Neuronal stem cell (in vitro differentiated cells): ENCODE measurements at regions not wholly inside any gene's neighbourhood (a gene's known extent, or its start where the extent isn't known, plus 50 kb on each side); places are given as distances from the start of the nearest gene placed in this dataset.

ENCODE experiments used
- DNase-seq: peaks from one replicate; pipeline ENCODE4 v3.0.0-alpha.2; 2013; ENCODE audit warnings: low spot score
- H2AFZ ChIP-seq: one replicate; pipeline ENCODE4 v1.6.1; 2013; ENCODE audit warnings: mild to moderate bottlenecking, low read length, inconsistent platforms
- H2AK5ac ChIP-seq: 2 replicates; pipeline ENCODE4 v1.6.1; 2013; ENCODE audit warnings: low read depth, mild to moderate bottlenecking, inconsistent platforms, low read length, moderate library complexity, mixed read lengths
- H2BK120ac ChIP-seq: 2 replicates; pipeline ENCODE4 v1.6.1; 2013; ENCODE audit warnings: low read depth, mild to moderate bottlenecking, inconsistent platforms, low read length, moderate library complexity, mixed read lengths
- H2BK12ac ChIP-seq: one replicate; pipeline ENCODE4 v1.6.1; 2013; ENCODE audit warnings: low read length, inconsistent platforms
- H2BK15ac ChIP-seq: 2 replicates; pipeline ENCODE4 v1.6.1; 2013; ENCODE audit warnings: mild to moderate bottlenecking, low read length, inconsistent platforms, mixed read lengths
- H2BK5ac ChIP-seq: one replicate; pipeline ENCODE4 v1.6.1; 2013; ENCODE audit warnings: inconsistent platforms, mild to moderate bottlenecking, low read length, moderate library complexity
- H3K14ac ChIP-seq: one replicate; pipeline ENCODE4 v1.6.1; 2013; ENCODE audit warnings: low read length, inconsistent platforms
- H3K18ac ChIP-seq: 2 replicates; pipeline ENCODE4 v1.6.1; 2013; ENCODE audit warnings: low read length, inconsistent platforms
- H3K23ac ChIP-seq: 2 replicates; pipeline ENCODE4 v1.6.1; 2013; ENCODE audit warnings: low read depth, mild to moderate bottlenecking, mixed read lengths, low read length, inconsistent platforms; ENCODE audit not compliant: poor library complexity
- H3K27ac ChIP-seq: replicated peaks from 3 replicates; pipeline ENCODE4 v1.5.1; 2013; ENCODE audit warnings: low read length, inconsistent platforms
- H3K27me3 ChIP-seq, 3 experiments: 2 replicates each; pipeline ENCODE4 v1.6.1; 2013; ENCODE audit warnings: low read length in 3 of 3, mild to moderate bottlenecking in 2 of 3, inconsistent platforms in 1 of 3, low read depth in 1 of 3, mixed read lengths in 1 of 3, moderate library complexity in 1 of 3; ENCODE audit not compliant: control insufficient read depth in 3 of 3, insufficient read depth in 3 of 3
- H3K36me3 ChIP-seq, 2 donors: replicated peaks in 1 of 2; 2 replicates each; pipeline ENCODE4 v1.6.1; 2013; ENCODE audit warnings: low read length in 2 of 2; ENCODE audit not compliant: control insufficient read depth in 2 of 2, insufficient read depth in 2 of 2
- H3K4ac ChIP-seq: 2 replicates; pipeline ENCODE4 v1.6.1; 2013; ENCODE audit warnings: inconsistent platforms, mild to moderate bottlenecking, low read length, moderate library complexity
- H3K4me1 ChIP-seq, 2 donors: 1 replicate in 1 of 2; 2 replicates in 1 of 2; pipeline ENCODE4 v1.6.1; 2013; ENCODE audit warnings: low read length in 2 of 2, low read depth in 1 of 2; ENCODE audit not compliant: control insufficient read depth in 2 of 2, insufficient read depth in 1 of 2
- H3K4me2 ChIP-seq: one replicate; pipeline ENCODE4 v1.6.1; 2013; ENCODE audit warnings: mild to moderate bottlenecking, low read length, inconsistent platforms; ENCODE audit not compliant: insufficient read depth, poor library complexity, severe bottlenecking
- H3K4me3 ChIP-seq, 2 donors: 2 replicates each; pipeline ENCODE4 v1.5.1; 2013; ENCODE audit warnings: low read length in 2 of 2, mild to moderate bottlenecking in 2 of 2, inconsistent platforms in 1 of 2, moderate library complexity in 1 of 2
- H3K79me1 ChIP-seq: one replicate; pipeline ENCODE4 v1.6.1; 2013; ENCODE audit warnings: low read depth, mild to moderate bottlenecking, inconsistent platforms, low read length, moderate library complexity
- H3K9ac ChIP-seq: one replicate; pipeline ENCODE4 v1.6.1; 2013; ENCODE audit warnings: mild to moderate bottlenecking, low read depth, low read length, inconsistent platforms; ENCODE audit not compliant: poor library complexity
- H3K9me3 ChIP-seq, 2 donors: replicated peaks in 1 of 2; 2 replicates each; pipeline versions ENCODE3 to v1.6.1; 2013; ENCODE audit warnings: low read length in 2 of 2, mild to moderate bottlenecking in 2 of 2, inconsistent platforms in 1 of 2, low read depth in 1 of 2, mixed read lengths in 1 of 2, moderate library complexity in 1 of 2; ENCODE audit not compliant: control insufficient read depth in 2 of 2, insufficient read depth in 1 of 2
- H4K8ac ChIP-seq: one replicate; pipeline ENCODE4 v1.6.1; 2013; ENCODE audit warnings: low read depth, mild to moderate bottlenecking, inconsistent platforms, low read length, moderate library complexity
- H4K91ac ChIP-seq: one replicate; pipeline ENCODE4 v1.6.1; 2013; ENCODE audit warnings: low read length, low read depth, mild to moderate bottlenecking, inconsistent platforms; ENCODE audit not compliant: poor library complexity
- WGBS, 2 donors: extraction: QIAGEN DNeasy Blood & Tissue Kit; methylation state at CpG; one replicate each; pipeline ENCODE4 v1.1.7; 2013; ENCODE audit warnings: missing lambda C conversion rate in 2 of 2, mixed read lengths in 1 of 2; ENCODE audit not compliant: insufficient read length in 2 of 2, insufficient replicate concordance in 1 of 2; ENCODE audit errors: extremely low coverage in 2 of 2; 5-methylcytosine and 5-hydroxymethylcytosine counted together

DNA sequence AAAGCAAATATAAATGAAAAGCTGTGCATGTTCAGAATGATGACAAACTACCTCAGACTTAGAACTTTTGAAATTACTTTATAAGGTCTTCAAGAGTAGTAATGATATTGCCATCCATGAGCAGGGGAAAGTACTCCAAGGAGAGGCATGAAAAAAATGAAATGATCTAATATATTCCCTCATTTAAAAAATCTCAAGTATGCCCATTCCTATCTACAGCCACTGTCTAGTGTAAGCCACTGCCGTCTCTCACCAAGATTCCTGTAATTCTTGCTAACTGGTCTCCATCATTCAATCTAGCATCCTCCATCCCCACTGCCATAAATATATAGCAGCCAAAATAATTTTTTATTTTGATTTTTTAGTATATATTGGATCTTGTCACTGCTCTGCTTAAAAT is 258.8 kb downstream of the PLOD2 start:
- H3K27ac ChIP-seq = no peak overlapping the region
- H3K23ac ChIP-seq = no peak overlapping the region
- no CpG with 5 or more reads among the region's 1 CpG for WGBS, 2 donors
- no peak overlapping the region for H2BK15ac ChIP-seq
- no peak overlapping the region for H3K4me2 ChIP-seq
- H3K14ac ChIP-seq = no peak overlapping the region
- H4K8ac ChIP-seq = no peak overlapping the region
- H3K18ac ChIP-seq = no peak overlapping the region
- H4K91ac ChIP-seq = no peak overlapping the region
- no peaks in the 10 kb centered on the region for H3K79me1 ChIP-seq
- no peaks in the 10 kb centered on the region for H3K36me3 ChIP-seq
- H3K4ac ChIP-seq = no peak overlapping the region
- no peaks in the 10 kb centered on the region for H3K4me1 ChIP-seq
- DNase-seq = no peak
- no peak overlapping the region for H2BK5ac ChIP-seq
- no peak overlapping the region for H2AK5ac ChIP-seq
- H3K9ac ChIP-seq = no peak overlapping the region
- no peak overlapping the region for H2BK12ac ChIP-seq
- no peak overlapping the region for H3K4me3 ChIP-seq
- H2BK120ac ChIP-seq = no peak overlapping the region
- no peak overlapping the region for H2AFZ ChIP-seq
- no peaks in the 10 kb centered on the region for H3K27me3 ChIP-seq
- H3K9me3 ChIP-seq = no peaks in the 10 kb centered on the region

DNA sequence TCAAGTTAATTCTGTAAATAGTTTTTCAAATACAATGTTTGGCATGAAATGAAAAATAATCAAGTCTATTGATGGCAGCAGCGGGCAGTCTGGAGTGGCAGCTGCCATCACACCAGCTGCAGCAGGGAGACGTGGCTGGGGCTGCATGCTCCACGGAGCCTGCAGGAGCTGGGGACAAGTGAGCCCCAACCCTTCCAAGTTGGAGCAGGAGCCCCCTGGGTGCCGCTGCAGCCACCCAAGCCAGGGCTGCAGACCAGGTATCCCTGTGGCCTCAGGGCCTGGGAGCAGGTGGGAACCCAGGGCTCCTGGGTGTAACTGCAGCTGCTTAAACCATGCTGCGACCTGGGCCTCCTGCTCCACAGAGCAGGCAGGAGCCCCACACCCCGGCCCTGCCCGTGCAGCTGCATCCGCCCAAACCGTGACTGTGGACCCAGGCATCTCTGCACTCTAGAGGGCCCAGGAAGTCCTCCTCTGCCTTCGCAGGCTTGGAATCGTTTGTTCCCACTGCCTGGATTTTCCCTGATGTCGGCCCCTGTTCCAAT is 257.4 kb downstream of the PLOD2 start:
- no peak overlapping the region for H3K4ac ChIP-seq
- no peak overlapping the region for H3K23ac ChIP-seq
- no peak overlapping the region for H4K8ac ChIP-seq
- H3K18ac ChIP-seq = peak overlapping the region; percentile 27
- no peaks in the 10 kb centered on the region for H3K27me3 ChIP-seq
- DNase-seq = no peak
- H2BK12ac ChIP-seq = peak overlapping the region; percentile 84
- H3K4me3 ChIP-seq = no peak overlapping the region
- H4K91ac ChIP-seq = no peak overlapping the region
- no peaks in the 10 kb centered on the region for H3K9me3 ChIP-seq
- no peak overlapping the region for H3K27ac ChIP-seq
- no peak overlapping the region for H3K14ac ChIP-seq
- no peak overlapping the region for H2BK5ac ChIP-seq
- no peak overlapping the region for H2BK120ac ChIP-seq
- no peak overlapping the region for H2AK5ac ChIP-seq
- H3K79me1 ChIP-seq = no peaks in the 10 kb centered on the region
- no peak overlapping the region for H2BK15ac ChIP-seq
- WGBS, 2 donors = no CpG with 5 or more reads among the region's 12 CpGs
- H3K9ac ChIP-seq = no peak overlapping the region
- H3K36me3 ChIP-seq = no peaks in the 10 kb centered on the region
- H2AFZ ChIP-seq = peak overlapping the region; percentile 64
- no peaks in the 10 kb centered on the region for H3K4me1 ChIP-seq
- no peak overlapping the region for H3K4me2 ChIP-seq

- Histone ChIP-seq H3K27me3 (no peaks in the 10 kb centered on the region), H3K79me1 (no peaks in the 10 kb centered on the region), H2AK5ac (peak overlapping the region; percentile 63), H3K4me3 (no peak overlapping the region), H2BK12ac (peak overlapping the region; percentile 84), H3K18ac (peak overlapping the region; percentile 57), H3K27ac (no peak overlapping the region), H3K36me3 (no peaks in the 10 kb centered on the region), H2AFZ (peak overlapping the region; percentile 64), H2BK15ac (no peak overlapping the region), H3K4me1 (no peaks in the 10 kb centered on the region), H4K91ac (no peak overlapping the region), H2BK5ac (no peak overlapping the region), H4K8ac (no peak overlapping the region), H3K4me2 (no peak overlapping the region), H3K14ac (peak overlapping the region; percentile 71), H3K4ac (no peak overlapping the region), H3K9ac (no peak overlapping the region), H2BK120ac (no peak overlapping the region), H3K23ac (no peak overlapping the region), H3K9me3 (no peaks in the 10 kb centered on the region)
- no CpG with 5 or more reads among the region's 7 CpGs for whole genome bisulfite sequencing, 2 donors
- no peak for DNase-seq
These were observed 256.8 kb downstream of the PLOD2 start for GRCh38 chr3:145904138-145904537.

GRCh38 chr3:145906301-145906700 is 254.7 kb downstream of the PLOD2 start:
- no peaks in the 10 kb centered on the region for H3K36me3 ChIP-seq
- no peaks in the 10 kb centered on the region for H3K79me1 ChIP-seq
- H3K18ac ChIP-seq = no peak overlapping the region
- no peak overlapping the region for H3K27ac ChIP-seq
- no peak overlapping the region for H2AFZ ChIP-seq
- no peaks in the 10 kb centered on the region for H3K9me3 ChIP-seq
- no peak overlapping the region for H4K91ac ChIP-seq
- no peaks in the 10 kb centered on the region for H3K4me1 ChIP-seq
- no peak overlapping the region for H2BK12ac ChIP-seq
- H3K4me3 ChIP-seq = no peak overlapping the region
- no peak overlapping the region for H2BK15ac ChIP-seq
- H2BK120ac ChIP-seq = no peak overlapping the region
- H4K8ac ChIP-seq = no peak overlapping the region
- no peak for DNase-seq
- H2BK5ac ChIP-seq = no peak overlapping the region
- H3K14ac ChIP-seq = no peak overlapping the region
- H3K27me3 ChIP-seq = no peaks in the 10 kb centered on the region
- H3K4ac ChIP-seq = no peak overlapping the region
- no peak overlapping the region for H3K4me2 ChIP-seq
- H3K23ac ChIP-seq = no peak overlapping the region
- no peak overlapping the region for H2AK5ac ChIP-seq
- H3K9ac ChIP-seq = no peak overlapping the region
